HEK293 (cell line): ENCODE measurements at regions not wholly inside any gene's neighbourhood (a gene's known extent, or its start where the extent isn't known, plus 50 kb on each side); places are given as distances from the start of the nearest gene placed in this dataset.

Experiments
- ZNF184 ChIP-seq: fragments of 450-650 bp; IDR thresholded peaks from 2 replicates; pipeline ENCODE4 v1.5.1; 2018; ENCODE audit warnings: missing biosample characterization, mild to moderate bottlenecking, missing genetic modification characterization
- ZNF221 ChIP-seq: fragments of 450-650 bp; formaldehyde crosslinking; IDR thresholded peaks from 2 replicates; pipeline ENCODE4 v1.5.1; 2017; ENCODE audit warnings: missing biosample characterization, missing genetic modification characterization, borderline replicate concordance
- TF ChIP-seq, protein P1 (sequence below): fragments of 450-650 bp; formaldehyde crosslinking; IDR thresholded peaks from 2 replicates; pipeline ENCODE4 v1.5.1; 2016; ENCODE audit warnings: missing biosample characterization, missing genetic modification characterization

DNA sequence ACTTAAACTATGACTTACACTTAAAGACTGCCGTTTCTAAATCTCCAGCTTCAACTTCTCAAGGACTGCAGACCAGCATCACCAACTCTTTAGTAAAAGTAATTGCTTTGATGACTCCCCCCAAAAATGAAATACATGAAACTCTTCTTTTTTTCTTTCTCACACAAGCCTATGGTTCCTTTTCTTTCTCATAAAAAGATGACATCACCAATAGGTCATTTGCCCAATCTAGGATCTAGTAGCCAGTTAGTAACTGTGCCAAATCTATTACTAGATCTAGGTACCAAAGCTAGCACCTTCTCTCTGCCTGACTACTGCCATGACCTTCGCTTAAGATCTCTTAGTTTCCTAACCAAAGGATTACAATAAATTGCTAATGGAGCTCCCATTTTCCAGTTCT lies 1266.0 kb upstream of the ADGRL4 start:
- TF ChIP-seq, protein P1, sequence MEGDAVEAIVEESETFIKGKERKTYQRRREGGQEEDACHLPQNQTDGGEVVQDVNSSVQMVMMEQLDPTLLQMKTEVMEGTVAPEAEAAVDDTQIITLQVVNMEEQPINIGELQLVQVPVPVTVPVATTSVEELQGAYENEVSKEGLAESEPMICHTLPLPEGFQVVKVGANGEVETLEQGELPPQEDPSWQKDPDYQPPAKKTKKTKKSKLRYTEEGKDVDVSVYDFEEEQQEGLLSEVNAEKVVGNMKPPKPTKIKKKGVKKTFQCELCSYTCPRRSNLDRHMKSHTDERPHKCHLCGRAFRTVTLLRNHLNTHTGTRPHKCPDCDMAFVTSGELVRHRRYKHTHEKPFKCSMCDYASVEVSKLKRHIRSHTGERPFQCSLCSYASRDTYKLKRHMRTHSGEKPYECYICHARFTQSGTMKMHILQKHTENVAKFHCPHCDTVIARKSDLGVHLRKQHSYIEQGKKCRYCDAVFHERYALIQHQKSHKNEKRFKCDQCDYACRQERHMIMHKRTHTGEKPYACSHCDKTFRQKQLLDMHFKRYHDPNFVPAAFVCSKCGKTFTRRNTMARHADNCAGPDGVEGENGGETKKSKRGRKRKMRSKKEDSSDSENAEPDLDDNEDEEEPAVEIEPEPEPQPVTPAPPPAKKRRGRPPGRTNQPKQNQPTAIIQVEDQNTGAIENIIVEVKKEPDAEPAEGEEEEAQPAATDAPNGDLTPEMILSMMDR (tag by site-specific recombination): no peak
- no peak for TF ChIP-seq ZNF184
- TF ChIP-seq ZNF221: no peak
